Neutrophil (primary cell): ENCODE measurements at regions not wholly inside any gene's neighbourhood (a gene's known extent, or its start where the extent isn't known, plus 50 kb on each side); places are given as distances from the start of the nearest gene placed in this dataset.

ENCODE experiments used
- H3K27ac ChIP-seq: fragments of 200-600 bp; sonication (generic); 2 replicates; pipeline ENCODE4 v1.5.1; 2016; ENCODE audit warnings: mild to moderate bottlenecking, moderate library complexity
- H3K27me3 ChIP-seq: fragments of 200-600 bp; sonication (generic); 2 replicates; pipeline ENCODE4 v1.6.0; 2016; ENCODE audit warnings: mild to moderate bottlenecking
- H3K36me3 ChIP-seq: fragments of 200-600 bp; sonication (generic); 2 replicates; pipeline ENCODE4 v1.5.1; 2017
- H3K4me1 ChIP-seq, 2 experiments: fragments of 200-600 bp in 1 of 2; sonication (generic) in 1 of 2; 1 replicate in 1 of 2; 2 replicates in 1 of 2; pipeline versions ENCODE4 v1.5.1 to v1.6.1; 2013 to 2016; ENCODE audit warnings: low read depth in 1 of 2, low read length in 1 of 2, mild to moderate bottlenecking in 1 of 2, moderate library complexity in 1 of 2; ENCODE audit not compliant: control insufficient read depth in 1 of 2, insufficient read depth in 1 of 2
- H3K4me3 ChIP-seq, 2 experiments: fragments of 200-600 bp in 1 of 2; sonication (generic) in 1 of 2; 1 replicate in 1 of 2; 2 replicates in 1 of 2; pipeline ENCODE4 v1.5.1; 2013 to 2016; ENCODE audit warnings: low read depth in 1 of 2, low read length in 1 of 2, mild to moderate bottlenecking in 1 of 2, moderate library complexity in 1 of 2
- H3K9me3 ChIP-seq: fragments of 200-600 bp; sonication (generic); 2 replicates; pipeline ENCODE4 v1.5.1; 2016
- CTCF ChIP-seq: fragments of 200-600 bp; sonication (generic); IDR thresholded peaks from 2 replicates; pipeline ENCODE4 v1.5.1; 2016; ENCODE audit warnings: antibody characterized with exemption

- Histone ChIP-seq H3K27me3 (no peaks in the 10 kb centered on the region), H3K27ac (no peak overlapping the region), H3K9me3 (no peaks in the 10 kb centered on the region), H3K4me1 (peaks cover 0 to 5% of the 10 kb centered on the region in 2 experiments), H3K4me3 (no peak overlapping the region), H3K36me3 (no peaks in the 10 kb centered on the region)
- TF ChIP-seq CTCF = no peak
Measured at GRCh38 chr2:60023256-60023985, 530.0 kb downstream of the BCL11A start.

GRCh38 chr2:60007671-60008070 lies 545.8 kb downstream of the BCL11A start:
- no peak overlapping the region for H3K4me3 ChIP-seq
- TF ChIP-seq CTCF = no peak

GRCh38 chr2:60003076-60003475 lies 550.4 kb downstream of the BCL11A start:
- H3K27me3 ChIP-seq = no peaks in the 10 kb centered on the region
- H3K27ac ChIP-seq = no peak overlapping the region
- H3K9me3 ChIP-seq = no peaks in the 10 kb centered on the region
- no peaks in the 10 kb centered on the region for H3K36me3 ChIP-seq
- no peak for TF ChIP-seq CTCF
- H3K4me1 ChIP-seq = no peaks in the 10 kb centered on the region
- no peak overlapping the region for H3K4me3 ChIP-seq

More at GRCh38 chr2:60007671-60008070, 545.8 kb downstream of the BCL11A start:
- Histone ChIP-seq H3K27ac (no peak overlapping the region), H3K4me1 (no peaks in the 10 kb centered on the region), H3K36me3 (no peaks in the 10 kb centered on the region), H3K9me3 (no peaks in the 10 kb centered on the region), H3K27me3 (no peaks in the 10 kb centered on the region)

DNA sequence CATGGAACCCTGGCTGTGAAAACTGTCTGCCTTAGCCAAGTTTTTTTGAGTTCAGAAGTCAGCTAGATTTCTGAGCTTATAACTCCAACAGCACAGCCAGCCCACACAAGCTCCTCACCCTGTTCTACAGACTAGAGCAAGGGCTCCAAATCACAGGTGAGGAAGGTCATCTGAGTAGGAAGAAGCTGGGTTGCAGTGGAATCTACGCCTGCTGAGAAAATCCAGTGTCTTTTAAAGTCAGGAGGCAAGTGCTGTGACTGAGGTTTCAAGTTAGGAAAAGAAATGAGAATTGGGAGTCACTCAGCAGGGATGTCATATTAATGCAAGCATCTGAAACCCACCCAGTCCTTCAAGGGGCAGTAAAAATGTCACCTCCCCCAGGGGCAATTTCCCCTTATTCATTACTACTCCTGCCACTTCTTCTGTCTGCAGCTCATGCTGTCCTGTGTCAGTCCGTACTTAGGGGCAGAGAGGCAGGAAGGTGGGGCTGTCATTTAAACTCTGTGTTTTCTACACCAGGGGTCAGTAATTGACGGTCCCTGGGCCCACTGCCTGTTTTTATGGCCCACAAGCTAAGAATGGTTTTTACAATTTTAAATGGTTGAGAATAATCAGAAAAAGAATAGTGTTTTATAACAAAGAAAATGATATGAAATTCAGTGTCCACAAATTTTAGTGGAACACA lies 551.1 kb downstream of the BCL11A start:
- Histone ChIP-seq H3K9me3 (no peaks in the 10 kb centered on the region), H3K27ac (no peak overlapping the region), H3K27me3 (no peaks in the 10 kb centered on the region), H3K4me3 (no peak overlapping the region), H3K4me1 (no peaks in the 10 kb centered on the region), H3K36me3 (no peaks in the 10 kb centered on the region)
- no peak for TF ChIP-seq CTCF

DNA sequence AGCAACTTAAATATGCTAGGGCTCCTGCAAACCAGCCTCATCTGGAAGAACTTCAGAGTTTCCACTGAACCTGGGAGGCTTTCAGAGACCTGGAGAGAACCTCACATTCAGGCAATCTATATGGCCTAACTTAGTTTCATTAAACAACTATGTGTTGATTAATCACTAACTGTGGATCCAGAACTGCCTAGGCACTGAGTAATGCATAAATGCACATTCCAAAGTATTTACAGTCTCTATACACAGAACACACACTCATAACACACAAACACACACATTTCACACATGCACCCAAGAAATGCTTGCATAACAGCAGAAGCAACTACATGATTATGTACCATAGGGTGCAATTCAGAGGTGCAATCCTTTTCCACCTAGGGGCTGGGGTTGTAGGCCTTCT lies 552.8 kb downstream of the BCL11A start:
- Histone ChIP-seq H3K27me3 (no peaks in the 10 kb centered on the region), H3K27ac (no peak overlapping the region), H3K36me3 (no peaks in the 10 kb centered on the region), H3K4me3 (no peak overlapping the region), H3K9me3 (no peaks in the 10 kb centered on the region), H3K4me1 (no peaks in the 10 kb centered on the region)
- no peak for TF ChIP-seq CTCF
